ENCODE measurements at regions not wholly inside any gene's neighbourhood (a gene's known extent, or its start where the extent isn't known, plus 50 kb on each side); places are given as distances from the start of the nearest gene placed in this dataset.
"Not testable (repeated sequence)": the region's sequence is repeated elsewhere in the genome, so short reads cannot be mapped to it uniquely, and the experiment has no call there.

- no peak for DNase-seq
Observed at GRCh38 chrX:16067886-16068515, 55.4 kb upstream of the GRPR start.

GRCh38 chrX:16063921-16064320 is 59.4 kb upstream of the GRPR start:
- no peak for DNase-seq

DNA sequence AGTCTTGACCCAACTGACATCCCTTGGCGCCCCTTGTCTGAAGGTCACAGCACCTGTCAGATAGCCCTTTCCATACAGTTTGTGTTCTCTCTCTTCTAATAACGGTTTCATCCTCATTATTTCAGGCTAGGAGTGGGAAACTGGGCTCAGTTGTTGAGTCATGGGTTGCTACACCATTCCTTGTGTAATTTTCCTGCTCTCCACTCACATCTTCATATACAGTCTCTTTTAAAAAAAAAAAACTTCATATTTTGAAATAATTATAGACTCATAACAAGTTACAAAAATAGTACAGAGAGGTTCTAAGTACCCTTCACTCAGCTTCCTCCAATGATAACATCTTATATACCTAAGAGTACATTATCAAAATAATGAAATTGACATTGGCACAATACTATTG is 60.2 kb upstream of the GRPR start:
- DNase-seq: no peak

GRCh38 chrX:16061296-16061695 is 62.1 kb upstream of the GRPR start:
- DNase-seq: no peak

- DNase-seq: no peak
Observed at GRCh38 chrX:16060252-16060651, 63.1 kb upstream of the GRPR start.

DNA sequence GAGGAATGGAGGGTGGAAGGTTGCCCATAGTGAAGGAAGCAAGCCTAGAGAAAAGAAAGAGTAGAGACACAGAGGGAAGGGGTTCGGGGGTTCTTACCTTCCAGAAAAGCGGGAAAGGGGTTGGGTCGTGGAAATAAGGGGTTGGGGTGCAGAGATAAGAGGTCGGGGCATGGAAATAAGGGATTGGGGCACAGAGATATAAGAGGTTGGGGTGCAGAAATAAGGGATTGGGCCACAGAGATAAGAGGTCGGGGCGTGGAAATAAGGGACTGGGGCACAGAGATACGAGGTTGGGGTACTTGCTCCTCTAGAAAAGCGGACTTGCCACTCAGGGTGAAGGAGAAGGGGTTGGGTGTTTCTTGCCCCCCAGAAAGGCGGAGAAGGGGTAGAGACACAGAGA is 74.2 kb upstream of the GRPR start:
- DNase-seq: not testable (repeated sequence)

GRCh38 chrX:16042980-16043379 is 80.4 kb upstream of the GRPR start:
- no peak for DNase-seq

GRCh38 chrX:16039834-16040233 is 83.5 kb upstream of the GRPR start:
- no peak for DNase-seq

- no peak for DNase-seq
Observed at GRCh38 chrX:16039363-16039762, 84.0 kb upstream of the GRPR start.

DNA sequence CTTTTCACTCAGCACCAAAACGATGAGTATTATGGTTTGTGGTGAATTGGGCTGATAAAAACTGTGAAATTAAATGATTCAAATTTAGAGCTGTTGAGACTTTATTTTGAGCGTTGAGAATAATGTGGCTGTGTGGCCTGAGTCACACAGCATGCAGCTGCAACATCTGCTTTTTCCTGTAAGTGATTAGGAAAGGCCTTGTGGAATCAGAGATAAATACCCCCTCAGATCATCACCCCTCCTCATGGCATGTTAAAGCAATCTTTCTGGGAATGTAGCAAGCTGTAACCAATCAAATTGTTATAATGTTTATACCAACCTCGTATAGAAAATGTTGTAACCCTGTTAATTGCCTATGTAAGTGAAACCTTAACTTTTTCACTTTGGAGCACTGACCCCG is 90.0 kb upstream of the GRPR start:
- no peak for DNase-seq

GRCh38 chrX:16028576-16028975 is 94.8 kb upstream of the GRPR start:
- DNase-seq: no peak

DNA sequence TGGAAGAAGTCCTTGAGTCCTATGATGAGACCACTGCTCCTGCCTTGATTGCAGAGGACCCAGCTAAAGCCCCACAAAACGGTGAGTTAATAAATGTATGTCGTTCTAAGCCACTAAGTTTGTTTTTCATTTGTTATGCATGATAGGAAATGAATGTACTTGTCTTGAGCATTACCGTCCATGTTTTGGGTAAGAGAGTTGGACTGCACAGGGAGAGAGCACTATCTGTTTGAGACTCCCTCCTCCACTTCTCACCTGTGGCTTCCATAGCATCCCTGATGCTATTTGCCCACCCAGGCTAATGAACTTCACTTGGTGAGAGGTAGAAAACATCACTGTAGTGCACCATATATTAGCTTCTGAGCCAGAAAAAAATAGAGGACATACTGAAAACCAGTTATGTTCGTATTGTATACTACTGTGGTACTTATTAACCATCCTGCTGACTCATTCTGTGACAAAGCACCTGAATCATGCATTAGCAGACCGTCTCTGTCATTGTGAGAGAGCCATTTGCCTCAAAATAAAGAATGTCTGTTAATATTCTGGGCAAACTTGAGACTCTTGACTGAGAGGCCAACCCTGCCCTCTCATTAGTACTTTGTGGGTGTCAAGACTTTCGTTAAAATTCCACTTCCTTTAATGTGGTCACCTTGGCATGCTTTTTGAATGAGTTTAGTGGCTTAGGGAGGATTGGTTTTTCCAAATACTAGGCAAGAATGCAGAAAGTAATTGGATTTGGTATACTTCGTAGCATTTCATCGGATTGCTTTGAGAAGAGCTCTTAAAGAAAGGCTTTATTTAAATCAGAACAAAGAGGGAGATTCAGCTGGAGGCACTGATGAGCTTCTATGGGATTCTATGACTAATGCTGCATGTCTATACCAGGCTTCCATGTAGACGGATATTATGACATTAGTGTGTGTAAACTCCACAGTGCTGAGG is 99.3 kb upstream of the GRPR start:
- no peak for DNase-seq

GRCh38 chrX:16022580-16023200 is 100.7 kb upstream of the GRPR start:
- DNase-seq: no peak

DNA sequence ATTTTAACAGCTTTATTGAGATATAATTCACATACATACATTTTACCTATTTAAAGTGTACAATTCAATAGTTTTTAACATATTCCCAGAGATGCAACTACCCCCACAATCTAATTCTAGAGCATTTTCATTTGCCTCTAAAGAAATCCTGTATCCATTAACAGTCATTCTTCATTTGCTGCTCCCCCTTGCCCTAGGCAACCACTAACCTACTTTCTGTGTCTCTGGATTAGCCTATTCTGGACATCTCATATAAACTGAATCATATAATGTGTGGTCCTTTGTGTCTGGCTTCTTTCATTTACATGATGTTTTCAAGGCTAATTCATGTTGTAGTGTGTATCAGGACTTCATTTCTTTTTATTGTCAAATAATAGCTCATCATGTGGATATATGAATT is 105.1 kb upstream of the GRPR start:
- DNase-seq: no peak

- no peak for DNase-seq
Observed at GRCh38 chrX:16014171-16014570, 109.2 kb upstream of the GRPR start.

- DNase-seq: no peak
Observed at GRCh38 chrX:16012250-16012649, 111.1 kb upstream of the GRPR start.

- no peak for DNase-seq
Observed at GRCh38 chrX:16005917-16006316, 117.4 kb upstream of the GRPR start.

DNA sequence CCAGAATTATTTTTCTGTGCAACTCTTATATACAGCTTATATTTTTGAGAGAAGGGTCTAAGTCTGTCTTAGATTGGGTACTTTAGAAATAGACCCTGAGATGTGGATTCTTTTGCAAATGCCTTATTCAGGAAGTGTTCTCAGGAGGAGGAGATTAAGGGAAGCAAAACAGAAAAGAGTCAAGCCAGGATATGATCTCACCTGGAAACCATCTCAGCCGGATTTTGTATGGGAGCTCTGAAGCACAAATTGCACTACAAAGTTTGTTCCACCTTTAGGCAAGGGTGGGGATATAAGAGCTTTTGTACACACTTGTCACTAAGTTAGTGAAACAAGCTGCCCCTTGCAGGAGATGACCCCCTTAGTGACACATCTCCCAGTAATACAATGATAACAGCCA is 121.2 kb upstream of the GRPR start:
- no peak for DNase-seq

DNA sequence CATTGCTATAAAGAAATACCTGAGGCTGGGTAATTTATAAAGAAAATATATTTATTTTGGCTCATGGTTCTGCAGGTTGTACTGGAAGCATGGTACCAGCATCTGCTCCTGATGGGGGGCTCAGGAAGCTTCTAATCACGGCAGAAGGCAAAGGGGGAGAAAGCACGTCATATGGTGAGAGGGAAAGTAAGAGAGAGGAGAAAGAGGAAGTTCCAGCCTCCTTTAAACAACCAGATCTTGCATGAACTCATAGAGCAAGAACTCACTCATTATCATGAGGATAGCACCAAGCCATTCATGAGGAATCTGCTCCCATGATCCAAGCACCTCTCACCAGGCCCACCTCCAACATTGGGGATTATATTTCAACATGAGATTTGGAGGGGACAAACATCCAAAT is 125.0 kb upstream of the GRPR start:
- no peak for DNase-seq

DNA sequence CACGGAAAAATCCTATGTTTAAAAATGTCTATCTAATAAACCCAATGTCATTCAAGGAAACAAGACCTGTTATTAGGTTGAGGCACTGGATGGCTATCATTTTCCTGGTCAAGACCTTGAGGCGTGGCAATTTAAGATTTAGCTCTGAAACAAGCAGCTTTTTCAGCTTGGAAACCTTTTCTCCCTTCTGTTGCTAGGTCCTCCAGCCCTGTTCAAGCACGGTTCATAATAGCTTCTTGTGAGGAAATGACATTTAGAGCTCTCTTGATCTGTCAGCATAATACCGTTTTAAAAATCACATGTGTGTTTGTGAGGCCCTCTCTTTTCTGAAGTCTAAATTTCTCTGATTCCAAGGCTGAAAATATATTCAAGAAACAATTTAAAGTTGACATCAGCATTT is 133.6 kb upstream of the GRPR start:
- no peak for DNase-seq

DNA sequence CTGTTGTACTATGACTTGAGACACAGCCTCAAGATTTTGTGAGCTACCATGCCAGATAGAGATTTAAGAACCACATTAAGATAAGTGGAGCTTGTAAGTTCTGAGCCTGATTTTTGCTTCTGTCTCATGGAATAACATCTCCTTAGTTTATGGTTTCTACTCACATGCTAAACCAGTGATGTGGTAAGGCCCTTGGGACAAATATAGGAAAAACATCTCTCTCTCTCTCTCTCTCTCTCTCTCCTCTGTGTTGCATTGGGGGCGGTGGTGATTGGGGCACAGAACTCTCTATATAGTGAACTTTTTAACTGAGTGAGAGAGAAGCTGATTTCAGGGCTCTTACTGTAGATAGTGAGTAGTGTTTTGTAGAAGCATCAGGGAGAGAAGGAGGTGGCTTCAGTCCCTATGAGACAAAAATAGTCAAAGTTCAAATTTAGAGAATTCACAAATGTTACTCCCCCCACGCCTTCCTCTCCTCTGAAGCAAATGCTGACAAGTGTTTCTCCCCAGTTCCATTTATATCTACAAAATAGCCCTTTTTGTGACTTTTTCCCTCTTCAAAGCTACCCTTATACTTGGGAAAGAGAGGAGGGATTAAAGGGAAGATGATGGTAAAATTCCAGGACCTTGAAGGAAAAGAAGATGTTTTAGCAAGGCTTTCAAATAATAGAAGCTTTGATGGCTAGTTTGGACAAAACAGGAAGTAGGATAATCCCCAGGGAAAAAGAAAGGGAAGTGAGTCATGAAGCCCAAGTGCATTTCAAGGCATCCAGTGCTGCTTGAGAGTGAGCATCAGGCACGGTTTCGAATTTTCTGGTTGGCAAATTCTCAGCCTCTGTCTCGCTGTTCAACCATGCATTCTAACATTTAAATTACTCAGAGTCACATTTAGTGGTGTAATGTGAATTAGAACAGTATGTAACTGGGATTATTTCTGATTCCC is 134.3 kb upstream of the AP1S2 start:
- DNase-seq: no peak

- DNase-seq: no peak
Observed at GRCh38 chrX:15985937-15986336, 131.3 kb upstream of the AP1S2 start.

GRCh38 chrX:15983034-15983433 is 128.4 kb upstream of the AP1S2 start:
- DNase-seq: no peak
